Activated CD4-positive, alpha-beta T cell treated with anti-CD3 and anti-CD28 coated beads, Interleukin-2, amount 50 U/mL, for 4 hours (primary cell): ENCODE measurements at regions not wholly inside any gene's neighbourhood (a gene's known extent, or its start where the extent isn't known, plus 50 kb on each side); places are given as distances from the start of the nearest gene placed in this dataset.
"Not testable (repeated sequence)": the region's sequence is repeated elsewhere in the genome, so short reads cannot be mapped to it uniquely, and the experiment has no call there.

ENCODE experiments used
- DNase-seq, 2 experiments: peaks; one replicate each; pipeline ENCODE4 v3.0.0-alpha.2; 2020

- no peak for DNase-seq
These were observed 50.2 kb upstream of the CPNE4 start for GRCh38 chr3:132084982-132085381.

- DNase-seq: no peak
These were observed 52.5 kb upstream of the CPNE4 start for GRCh38 chr3:132087356-132087755.

- DNase-seq: no peak
These were observed 53.5 kb upstream of the CPNE4 start for GRCh38 chr3:132088291-132088690.

DNA sequence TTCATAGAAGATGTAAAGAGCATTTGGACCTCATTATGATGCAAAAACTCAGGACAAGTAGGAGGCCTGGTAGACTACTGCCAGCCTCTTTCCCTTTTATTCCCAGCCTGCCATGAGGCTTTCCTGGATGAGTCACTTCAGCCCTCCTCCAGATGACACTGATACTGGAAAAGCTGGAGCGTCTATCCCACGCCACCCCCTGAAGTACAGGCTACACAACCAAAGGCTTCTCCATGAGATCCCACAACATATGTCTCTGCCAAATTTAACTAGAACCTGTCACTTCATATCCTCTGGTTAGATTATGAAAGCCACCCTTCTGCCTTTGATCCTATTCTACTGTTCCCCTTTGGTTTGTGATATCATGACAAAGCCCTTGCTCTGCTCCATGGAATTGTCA is 56.1 kb upstream of the CPNE4 start:
- DNase-seq: no peak

GRCh38 chr3:132116601-132117000 is 81.8 kb upstream of the CPNE4 start:
- no peak for DNase-seq

DNA sequence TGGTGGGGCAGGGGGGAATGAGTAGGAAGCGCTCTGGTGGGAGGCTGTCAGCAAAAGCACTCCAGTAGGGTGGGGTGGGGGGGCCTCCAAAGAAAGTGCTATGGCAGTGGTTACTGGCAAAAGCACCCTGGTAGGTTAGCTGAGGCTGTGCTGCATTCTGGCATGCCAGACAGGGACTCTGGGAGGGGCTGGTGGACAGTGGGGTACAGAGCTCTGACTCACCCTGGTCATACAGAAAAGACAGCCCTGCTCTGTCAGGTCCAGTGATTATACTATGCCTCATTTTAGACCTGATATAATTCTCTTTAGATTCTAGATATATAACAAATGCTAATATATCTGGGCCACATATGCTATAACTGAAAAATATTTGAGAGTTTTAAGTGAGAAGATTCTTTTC is 82.8 kb upstream of the CPNE4 start:
- no peak for DNase-seq

DNA sequence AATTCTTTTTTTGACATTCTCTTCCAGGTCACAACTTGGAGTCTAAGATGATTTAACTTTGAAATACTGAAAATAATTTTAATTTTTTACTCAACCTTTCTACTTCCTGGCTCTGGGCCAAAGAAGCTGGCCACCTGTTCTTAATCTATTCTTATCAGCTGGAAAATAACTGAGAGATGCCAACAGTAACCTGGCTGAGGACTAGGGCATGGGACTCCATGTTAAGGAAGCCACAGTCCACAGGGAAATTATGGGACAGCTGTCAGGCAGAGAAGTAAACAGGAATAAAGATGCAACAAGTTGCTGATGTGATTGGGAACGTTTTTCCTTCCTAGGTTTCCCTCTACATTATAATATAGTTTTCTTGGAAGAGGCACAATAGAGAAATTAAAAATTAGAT is 84.7 kb upstream of the CPNE4 start:
- DNase-seq: no peak

- DNase-seq: no peak
These were observed 89.3 kb upstream of the CPNE4 start for GRCh38 chr3:132124096-132124495.

DNA sequence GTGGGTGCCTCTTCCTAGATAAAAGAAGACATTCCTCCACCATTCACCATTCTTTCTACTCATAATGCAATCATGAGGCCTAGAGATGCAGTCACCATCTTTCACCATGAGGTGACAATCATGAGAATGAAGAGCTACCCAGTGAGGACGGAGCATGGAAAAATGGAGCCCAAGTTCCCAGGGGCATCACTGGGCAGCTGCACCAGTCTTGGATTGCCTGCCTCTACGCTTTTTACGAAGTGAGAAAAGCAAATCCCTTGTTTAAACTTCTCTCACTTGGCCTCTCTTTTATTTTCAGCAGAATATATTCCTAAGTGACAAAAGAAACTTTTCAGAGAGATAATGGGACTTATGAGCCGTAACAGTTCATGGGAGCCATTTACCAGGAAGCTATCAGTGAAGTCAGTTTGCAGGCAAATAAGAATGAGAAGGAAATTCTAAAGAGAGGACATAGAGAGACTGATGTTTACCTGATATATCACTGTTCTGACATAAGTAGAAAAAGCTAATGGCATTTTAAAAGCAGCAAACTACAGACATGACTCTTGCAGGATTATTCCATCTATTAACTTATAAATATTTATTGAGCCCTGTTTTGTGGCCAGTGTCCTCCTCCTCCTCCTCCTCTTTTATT is 90.0 kb upstream of the CPNE4 start:
- DNase-seq: no peak

- DNase-seq: no peak
These were observed 99.8 kb upstream of the CPNE4 start for GRCh38 chr3:132134611-132135010.

GRCh38 chr3:132135628-132136333 is 101.0 kb upstream of the CPNE4 start:
- DNase-seq: no peak

- no peak for DNase-seq
These were observed 101.5 kb upstream of the CPNE4 start for GRCh38 chr3:132136334-132136716.

- DNase-seq: not testable (repeated sequence)
These were observed 102.1 kb upstream of the CPNE4 start for GRCh38 chr3:132136902-132137301.

- DNase-seq: no peak
These were observed 111.0 kb upstream of the CPNE4 start for GRCh38 chr3:132145833-132146232.

DNA sequence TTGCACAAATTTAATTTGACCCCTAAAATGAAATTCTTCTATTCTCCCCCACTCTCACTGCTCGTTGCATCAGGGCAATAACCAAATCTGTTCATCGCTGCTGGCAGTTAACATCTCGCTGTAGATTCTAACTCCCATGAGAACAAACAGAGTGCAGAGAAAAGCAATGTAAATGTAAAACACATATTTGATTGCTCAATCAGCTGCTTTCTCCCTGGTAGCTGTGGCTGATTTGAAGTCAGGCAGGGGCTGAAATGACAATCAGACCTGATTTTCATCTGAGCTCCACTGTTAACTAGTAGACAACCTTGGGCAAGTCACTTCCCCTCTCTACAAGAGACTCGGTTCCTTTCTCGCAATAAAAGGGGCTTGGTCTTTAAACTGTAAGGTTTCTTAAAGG is 119.8 kb upstream of the CPNE4 start:
- DNase-seq: no peak

DNA sequence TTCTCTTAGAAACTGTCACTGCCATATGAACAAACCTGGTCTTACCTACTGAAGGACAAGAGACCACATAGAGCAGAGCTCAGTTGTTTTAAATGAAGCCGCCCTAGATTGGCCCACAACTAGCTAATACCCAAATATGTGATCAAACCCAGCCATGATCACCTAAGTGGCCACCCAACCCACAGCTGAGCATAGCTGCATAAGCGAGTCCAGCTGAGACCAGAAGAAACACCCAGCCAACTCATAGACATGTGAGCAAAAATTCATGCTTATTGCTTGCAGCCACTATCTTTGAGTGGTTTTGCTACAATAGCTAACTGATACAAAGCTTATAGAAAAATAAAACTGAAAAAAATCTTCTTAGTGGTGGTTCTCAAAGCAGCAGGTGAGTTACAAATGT is 124.3 kb upstream of the CPNE4 start:
- no peak for DNase-seq

DNA sequence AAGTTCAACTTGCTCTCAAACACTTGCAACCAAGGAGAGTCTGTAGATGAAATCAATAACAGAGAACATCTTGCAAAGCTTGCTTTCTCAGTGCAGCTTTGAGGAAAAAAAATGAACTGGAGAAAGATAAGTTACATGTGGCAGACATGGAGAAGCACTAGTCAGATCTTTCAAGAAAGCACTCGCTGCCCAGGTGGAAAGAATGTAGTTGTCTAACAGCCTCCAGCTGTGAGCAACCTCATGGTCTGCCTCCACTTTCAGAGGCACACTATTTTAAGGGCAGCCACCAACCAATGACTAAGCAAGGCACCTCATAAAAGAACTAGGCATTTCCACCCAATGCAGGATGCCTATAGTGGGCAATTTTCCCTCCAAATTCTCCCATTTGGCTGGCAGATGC is 125.4 kb upstream of the CPNE4 start:
- no peak for DNase-seq

DNA sequence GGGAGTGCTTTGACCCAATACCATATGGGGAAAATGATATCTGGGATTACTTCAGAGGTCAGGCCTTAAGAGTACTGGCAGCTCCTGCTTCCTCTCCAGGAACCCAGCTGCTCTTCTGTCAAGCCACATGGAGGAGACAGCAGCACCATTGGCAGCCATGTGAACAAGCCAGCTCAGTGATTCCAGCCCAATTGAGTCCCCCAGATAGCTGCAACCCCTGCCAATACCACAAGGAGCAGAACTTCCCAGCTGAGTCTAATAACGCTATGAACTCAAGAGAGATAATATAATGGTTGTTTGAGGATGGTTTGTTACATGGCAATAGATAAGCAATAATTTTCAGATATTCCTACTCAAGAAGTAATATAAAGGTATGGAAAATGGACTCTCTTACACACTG is 126.8 kb upstream of the CPNE4 start:
- DNase-seq: no peak

GRCh38 chr3:132164469-132165092 is 129.8 kb upstream of the CPNE4 start:
- no peak for DNase-seq

- DNase-seq: no peak
These were observed 133.1 kb upstream of the CPNE4 start for GRCh38 chr3:132167870-132168269.

DNA sequence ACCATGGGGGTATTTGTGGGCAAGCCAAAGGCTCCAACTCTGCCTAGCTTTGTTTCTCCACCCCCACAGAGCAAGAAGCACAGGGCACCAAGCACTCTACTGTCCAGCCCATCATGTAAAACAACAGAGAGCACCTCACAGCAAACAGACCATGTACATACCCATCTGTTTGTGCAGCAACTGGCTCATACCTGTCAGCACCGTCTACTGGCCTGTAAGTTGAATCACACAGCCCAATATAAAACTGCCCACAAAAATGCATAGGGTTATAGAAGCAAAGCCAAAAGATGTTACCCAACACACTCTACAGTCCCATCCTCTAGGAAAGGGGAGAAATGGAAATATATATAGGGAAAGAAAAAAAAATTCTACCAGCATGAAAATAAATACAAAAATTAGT is 139.7 kb upstream of the CPNE4 start:
- no peak for DNase-seq

DNA sequence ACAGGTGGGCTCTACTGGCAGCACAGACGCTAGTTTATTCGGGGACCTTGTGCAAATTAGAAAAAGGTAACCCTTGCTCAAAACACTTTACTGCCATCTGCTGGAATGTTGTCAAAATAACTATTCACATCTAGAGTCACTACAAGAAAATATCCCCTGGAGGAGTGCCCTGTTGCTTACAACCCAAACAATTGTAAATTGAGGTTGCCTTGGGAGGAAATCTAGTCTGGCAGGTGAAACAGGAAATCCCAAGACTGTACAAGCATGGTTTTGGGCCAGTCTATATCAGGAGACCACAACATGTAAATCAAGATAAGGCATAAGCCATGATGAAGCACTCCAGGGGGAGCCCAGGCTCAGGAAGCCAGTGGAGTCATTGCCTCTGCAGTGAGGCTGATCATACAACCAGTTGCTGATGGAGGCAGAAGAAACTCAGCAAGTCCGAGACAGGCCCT is 136.8 kb upstream of the ACP3 start:
- no peak for DNase-seq

DNA sequence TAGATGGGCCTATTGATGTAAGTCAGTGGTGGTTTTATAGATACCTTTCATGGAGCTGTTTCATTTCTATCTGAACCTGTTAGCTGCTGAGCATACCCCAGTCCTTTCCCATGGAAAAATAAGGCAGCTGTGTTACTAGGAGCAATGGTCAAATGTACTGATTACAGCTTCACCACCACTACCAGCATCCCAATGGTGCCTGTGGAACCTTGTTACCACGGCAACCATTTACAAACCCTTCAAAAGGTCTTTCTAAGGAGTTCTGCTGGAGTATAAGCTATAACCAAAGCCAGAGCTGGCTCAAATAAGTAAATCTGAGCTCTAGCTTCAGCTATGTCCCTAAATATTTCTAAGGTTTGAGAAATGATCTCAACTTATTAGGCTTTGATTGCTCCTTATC is 133.4 kb upstream of the ACP3 start:
- no peak for DNase-seq

GRCh38 chr3:132187746-132188145 is 129.5 kb upstream of the ACP3 start:
- no peak for DNase-seq

GRCh38 chr3:132189601-132190000 is 127.6 kb upstream of the ACP3 start:
- DNase-seq: no peak
